HG02571 (cell line): ENCODE measurements at regions not wholly inside any gene's neighbourhood (a gene's known extent, or its start where the extent isn't known, plus 50 kb on each side); places are given as distances from the start of the nearest gene placed in this dataset.
"Not testable (repeated sequence)": the region's sequence is repeated elsewhere in the genome, so short reads cannot be mapped to it uniquely, and the experiment has no call there.

ENCODE experiments used
- ATAC-seq: cut with Tn5 transposase; IDR thresholded peaks from one replicate; pipeline ENCODE4 v1.9.1; 2021; ENCODE audit warnings: mild to moderate bottlenecking, moderate library complexity; ENCODE audit not compliant: unreplicated experiment

DNA sequence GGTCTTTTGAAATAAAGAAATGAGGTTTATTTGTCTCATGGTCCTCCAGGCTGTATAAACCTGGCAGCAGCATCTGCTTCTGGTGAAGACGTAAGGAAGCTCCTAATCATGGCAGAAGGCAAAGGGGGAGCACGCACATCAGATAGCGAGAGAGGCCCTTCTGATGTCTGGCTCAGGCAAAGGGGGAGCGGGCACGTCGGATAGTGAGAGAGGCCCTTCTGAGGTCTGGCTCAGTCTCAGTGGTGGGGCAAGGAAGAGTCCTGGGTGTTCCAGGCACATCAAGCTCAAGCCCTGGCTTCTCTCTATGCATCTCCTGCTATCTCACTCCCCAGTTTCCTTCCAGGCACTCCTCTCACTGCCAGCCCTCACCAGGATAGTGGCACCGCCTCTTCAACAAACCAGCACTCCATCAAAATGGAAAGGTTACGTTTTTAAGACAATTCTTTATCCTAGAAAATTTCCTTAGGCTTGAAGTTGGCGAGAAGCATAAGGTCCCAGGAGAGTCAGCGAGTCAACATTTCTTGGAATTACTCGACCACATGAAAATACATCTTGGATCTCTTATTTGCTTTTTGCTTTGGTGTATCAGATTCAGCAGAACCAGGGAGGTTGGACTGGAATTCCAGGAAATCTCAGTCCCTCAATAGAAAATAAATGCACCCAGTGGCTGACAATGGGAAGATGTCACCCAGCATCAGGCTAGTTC lies 189.6 kb upstream of the TMEM132C start:
- no peak for ATAC-seq

DNA sequence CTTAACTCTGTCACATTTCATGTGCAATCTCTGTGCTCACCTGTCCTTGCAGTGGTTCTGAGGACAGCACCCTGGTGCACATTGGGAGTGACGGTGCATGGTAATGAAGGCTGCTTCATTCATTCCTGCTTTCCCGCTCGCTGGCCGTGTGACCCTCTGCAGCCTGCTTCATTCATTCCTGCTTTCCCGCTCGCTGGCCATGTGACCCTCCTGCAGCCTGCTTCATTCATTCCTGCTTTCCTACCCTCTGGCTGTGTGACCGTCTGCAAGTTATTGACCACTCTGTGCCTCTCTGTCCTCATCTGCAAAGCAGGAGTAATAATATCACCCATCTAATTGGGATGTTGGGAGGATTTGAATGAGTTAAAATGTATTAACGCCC lies 189.1 kb upstream of the TMEM132C start:
- ATAC-seq, result no peak

DNA sequence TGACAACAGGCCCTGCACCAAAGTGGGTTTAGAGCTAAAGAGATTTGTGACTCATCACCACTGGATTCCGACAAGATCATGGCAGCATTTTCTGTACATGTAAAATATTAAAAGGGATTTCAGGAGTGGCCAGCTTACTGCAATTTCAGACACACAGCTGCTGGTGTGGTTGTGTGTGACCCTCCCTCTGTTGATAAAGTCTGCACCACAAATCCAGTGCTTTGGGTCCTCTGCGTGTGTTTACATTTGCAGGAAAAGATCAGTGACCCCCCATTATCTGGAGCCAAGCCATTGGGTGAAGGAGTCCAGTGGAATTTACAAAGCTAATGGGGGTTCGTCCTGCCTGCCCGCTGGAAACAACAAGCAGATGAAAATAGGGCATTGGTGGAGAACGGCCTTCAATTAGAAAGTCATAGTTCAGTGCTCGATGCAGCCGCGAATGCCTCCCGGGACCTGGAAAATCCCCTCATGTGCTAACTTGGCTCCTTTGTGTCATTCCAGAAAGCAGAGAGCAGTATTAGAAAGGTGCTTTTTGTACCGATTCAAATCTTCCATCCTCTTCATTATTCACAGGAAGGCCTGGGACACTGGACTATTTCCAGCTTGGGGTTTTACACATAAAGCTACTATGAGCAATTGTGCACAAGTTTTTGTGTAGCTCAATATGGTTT lies 188.5 kb upstream of the TMEM132C start:
- no peak for ATAC-seq

DNA sequence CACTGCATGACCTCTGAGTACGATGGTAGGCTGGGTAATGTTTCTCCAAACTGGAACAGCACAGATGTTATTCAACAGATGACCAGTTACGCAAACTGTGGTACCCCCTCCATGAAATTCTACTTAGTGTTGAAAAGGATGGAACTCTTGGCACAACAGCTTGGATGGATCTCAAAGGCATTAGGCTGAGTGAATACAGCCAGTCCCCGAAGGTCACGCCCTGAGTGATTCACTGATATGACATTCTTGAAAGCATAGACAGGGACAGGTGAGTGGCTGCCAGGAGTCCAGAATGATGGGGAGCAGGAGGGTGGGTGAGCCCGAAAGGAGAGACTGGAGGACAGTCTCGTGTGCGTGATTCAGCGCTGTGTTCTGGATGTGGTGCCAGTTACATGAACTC lies 187.5 kb upstream of the TMEM132C start:
- ATAC-seq, result no peak

DNA sequence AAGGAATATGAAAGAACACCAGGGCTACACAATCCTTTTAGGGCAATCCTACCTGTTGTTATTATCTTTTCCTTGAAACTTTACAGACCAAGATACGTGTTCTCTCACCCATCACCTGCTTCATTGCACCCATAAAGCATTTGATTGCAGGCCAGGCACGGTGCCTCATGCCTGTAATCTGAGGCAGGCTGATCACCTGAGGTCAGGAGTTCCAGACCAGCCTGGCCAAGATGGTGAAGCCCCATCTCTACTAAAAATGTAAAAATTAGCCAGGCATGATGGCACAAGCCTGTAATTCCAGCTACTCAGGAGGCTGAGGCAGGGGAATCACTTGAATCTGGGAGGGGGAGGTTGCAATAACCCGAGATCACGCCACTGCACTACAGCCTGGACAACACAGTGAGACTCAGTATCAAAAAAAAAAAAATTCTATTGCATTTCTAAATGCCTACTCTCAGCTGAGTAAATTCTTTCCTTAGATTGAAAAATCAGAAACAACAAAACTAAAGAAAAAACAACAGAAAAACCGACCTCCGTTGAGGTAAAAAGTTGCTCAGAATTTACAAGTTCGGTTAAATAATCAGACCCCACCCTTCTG lies 183.7 kb upstream of the TMEM132C start:
- no peak for ATAC-seq

DNA sequence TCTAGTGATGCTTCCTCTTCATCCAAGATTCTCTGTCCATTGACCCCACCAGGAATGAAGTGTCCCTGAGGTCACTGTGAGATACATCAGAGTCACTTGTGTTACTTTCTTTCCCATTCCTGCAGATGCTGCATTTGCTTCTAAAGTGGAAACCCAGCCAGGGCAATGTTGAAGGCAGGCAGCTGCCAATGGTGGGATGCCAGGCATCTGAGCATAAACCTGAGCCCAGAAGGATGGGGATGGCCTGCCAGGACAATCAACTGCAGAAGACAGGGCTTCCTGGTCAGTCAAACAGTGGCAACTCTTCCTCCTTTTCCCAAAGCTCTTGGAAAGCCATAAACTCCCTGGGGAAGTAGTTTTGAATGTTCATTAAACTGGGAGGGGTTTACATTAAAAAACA lies 178.0 kb upstream of the TMEM132C start:
- ATAC-seq, result no peak

DNA sequence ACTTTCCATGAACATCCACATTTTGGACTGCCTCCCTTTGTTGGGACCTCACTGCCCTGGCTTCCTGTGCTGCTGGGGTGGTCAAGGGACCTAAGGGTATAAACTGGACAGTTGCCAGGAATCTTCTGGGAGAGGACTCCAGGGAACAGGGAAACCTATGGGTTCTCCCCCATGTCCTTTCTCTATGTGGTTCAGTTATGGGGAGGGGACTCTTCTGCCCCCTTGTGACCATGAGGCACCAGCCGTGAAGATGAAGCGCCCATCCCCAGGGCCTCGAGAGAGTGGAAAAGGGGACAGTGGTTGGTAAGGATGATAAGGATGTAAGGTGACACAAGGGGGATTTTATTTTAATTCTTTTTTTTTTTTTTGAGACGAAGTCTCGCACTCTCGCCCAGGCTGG lies 177.0 kb upstream of the TMEM132C start:
- no peak for ATAC-seq

DNA sequence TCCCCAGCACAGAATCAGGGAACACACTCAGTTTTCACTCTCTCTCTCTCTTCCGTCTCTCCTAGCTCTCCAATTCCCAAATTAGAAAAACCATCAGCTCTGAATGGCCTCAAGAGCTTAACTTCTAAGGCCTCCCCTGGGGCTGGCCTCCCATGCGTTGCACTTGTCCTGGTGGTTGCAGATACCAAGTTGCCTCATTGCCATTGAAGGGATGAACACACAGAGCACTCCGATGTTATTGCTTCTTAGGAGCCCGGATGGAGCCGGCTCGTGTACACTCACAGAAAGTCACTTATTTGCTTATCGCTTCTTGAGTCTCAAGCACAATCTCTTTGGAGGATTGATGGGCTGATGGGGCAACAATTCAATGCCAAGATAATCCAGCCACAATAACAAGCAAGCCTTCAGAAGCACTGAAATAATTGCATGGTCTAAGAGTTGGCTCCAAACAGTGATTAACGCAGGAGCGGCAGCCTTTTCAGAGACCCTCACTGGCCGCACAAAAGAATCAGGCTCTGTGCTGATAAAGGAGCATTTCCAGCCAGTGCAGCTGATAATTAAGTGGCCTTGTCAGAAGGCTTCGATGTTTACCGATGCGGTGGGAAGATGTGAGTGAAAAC lies 175.8 kb upstream of the TMEM132C start:
- ATAC-seq, result no peak

DNA sequence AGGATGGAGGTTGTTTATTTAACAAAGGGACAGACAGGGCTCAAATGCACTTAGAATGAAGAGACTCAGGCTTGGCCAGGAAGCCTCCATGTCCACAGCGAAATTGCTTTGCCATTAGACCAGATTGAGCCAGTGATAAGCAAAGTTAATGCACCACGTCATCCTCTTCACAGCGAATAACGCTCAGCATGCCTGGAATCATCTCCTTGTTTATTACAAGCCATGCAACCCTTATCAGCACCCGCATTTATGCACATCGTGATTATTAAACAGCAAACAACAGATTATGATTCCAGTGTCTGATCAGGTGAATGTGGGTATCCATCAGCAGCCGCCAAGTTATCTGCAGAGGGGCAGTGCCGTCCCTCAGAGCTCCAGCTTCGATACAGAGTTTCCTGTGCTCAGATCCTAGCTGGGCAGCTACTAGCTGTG lies 175.0 kb upstream of the TMEM132C start:
- no peak for ATAC-seq

DNA sequence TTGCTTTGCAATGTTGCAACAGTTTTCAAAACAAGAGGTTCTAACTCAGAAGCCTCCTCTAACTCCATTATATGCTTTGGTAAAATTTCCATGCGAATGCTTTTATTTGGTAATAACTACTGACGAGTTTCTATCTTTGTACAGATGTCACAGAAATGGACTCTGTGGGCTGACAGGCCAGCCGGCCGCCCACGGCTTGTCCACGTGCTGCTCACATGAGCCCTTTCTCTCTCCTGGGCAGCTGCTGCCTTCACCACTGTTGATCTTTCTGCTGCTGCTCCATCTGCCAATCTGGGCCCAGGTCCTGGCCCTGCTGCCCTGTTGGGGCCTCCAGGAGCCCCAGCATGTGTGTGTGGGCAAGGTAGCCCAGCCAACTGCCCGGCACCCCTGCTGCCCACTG lies 168.2 kb upstream of the TMEM132C start:
- no peak for ATAC-seq

DNA sequence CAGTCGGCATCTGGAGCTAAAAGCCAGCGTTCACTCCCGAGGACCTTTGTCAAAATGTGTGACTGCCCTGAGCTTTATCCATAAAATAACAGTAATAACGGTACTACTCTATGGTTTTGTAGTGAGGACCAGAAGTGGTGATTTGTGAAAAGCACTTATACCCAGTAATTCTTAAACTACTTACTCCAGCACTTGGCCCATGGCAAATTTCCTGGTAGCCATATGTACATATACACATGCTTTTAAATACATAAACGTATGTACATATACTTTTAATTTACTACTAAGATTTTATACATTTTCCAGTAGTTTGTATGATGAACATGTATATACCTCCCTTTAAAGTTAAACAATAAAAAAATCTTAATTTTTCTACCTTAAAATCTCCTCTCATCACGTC lies 163.8 kb upstream of the TMEM132C start:
- no peak for ATAC-seq

DNA sequence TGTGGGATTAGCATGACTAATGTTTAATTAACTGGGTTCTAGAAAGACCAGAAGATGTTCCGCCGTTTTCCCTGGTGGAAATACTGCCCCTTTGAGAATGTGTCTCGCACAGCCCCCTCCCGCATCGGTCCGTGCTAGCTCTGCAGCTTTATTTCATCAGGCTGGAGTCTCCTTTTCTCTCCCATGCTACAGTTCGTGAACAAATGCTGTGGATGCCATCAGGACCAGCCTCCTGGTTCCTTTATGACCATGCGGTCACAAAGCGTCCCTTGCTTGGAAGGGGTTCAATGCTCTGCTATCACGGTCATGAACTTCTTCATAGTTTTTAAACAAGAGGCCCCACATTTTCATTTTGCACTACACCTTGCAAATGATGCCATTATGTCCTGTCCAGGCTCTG lies 157.7 kb upstream of the TMEM132C start:
- ATAC-seq, result no peak

DNA sequence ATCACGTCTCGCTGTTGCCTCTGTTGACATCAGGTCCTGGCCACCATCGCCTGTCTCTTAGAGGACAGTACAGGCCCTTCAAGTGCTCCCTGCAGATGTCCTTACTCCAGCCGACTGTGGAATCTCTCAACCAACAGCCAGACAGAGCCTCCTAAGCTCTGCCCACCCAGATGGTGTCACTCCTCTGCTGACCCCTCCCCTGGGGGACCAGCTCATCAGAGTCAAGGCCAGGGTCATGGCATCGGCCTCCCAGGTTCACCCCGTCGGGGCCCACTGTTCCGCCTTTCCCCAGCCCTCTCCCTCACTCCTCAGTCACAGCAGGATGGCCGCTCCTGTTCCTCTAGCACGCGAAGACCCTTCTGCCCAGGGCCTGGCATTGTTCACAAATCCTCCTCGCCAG lies 157.3 kb upstream of the TMEM132C start:
- ATAC-seq, result no peak

DNA sequence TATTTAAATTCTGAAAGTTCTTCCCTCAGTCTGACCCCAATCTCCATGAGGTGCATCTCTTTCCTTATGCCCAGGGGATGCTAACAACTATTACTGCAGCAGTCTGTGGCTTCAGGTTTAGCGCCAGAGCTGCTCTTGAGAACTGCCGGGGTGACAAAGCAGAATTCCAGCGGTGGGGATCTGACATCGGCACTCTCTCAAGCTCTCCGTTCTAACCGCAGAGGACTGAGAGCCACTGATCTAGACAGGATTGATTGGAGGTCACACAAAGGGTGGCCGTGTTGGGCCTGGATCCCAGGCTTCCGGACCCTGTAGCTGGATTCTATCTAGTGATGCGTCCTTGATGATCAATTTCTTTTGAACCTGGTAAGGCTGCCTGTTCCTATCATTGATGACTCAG lies 155.6 kb upstream of the TMEM132C start:
- no peak for ATAC-seq

DNA sequence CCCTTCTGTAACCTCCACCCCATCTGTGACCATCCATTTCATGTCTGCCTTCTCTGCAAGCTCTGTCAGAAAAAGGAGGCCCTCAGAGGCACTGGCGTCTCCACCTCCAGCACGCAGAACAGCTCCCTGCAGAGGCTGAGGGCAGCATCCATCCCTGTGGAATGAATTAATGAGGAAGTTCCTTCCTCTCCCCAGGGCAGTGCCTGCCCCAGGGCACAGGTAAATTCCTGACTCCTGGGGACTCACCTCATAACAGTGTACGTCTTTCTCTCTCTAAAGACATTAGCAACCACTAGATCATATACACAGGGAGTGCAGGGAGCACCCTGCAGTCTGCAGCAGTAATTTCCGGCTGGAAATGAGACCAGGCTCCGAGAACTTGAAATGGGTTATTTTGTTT lies 155.0 kb upstream of the TMEM132C start:
- no peak for ATAC-seq

DNA sequence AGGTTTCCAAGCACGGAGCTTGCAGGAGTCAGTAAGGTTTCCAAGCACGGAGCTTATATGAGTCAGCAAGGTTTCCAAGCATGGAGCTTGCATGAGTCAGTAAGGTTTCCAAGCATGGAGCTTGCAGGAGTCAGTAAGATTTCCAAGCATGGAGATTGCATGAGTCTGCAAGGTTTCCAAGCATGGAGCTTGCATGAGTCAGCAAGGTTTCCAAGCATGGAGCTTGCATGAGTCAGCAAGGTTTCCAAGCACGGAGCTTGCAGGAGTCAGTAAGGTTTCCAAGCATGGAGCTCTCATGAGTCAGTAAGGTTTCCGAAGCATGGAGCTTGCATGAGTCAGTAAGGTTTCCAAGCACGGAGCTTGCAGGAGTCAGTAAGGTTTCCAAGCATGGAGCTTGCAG lies 153.7 kb upstream of the TMEM132C start:
- not testable (repeated sequence) for ATAC-seq

DNA sequence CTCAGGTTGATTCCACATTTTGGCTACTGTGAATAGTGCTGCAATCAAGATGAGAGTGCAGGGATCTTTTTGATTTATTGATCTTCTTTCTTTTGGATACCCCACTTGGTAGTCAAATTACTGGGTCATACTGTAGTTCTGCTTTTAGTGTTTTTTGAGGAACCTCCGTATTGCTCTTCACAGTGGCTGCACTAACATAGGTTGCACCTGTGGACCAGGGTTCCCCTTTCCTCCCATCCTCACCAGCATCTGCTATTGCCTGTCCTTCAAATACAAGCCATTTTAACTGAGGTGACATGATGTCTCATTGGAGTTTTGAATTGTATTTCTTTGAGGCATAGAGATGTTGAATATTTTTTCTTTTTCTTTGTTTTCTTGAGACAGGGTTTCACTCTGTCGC lies 152.5 kb upstream of the TMEM132C start:
- ATAC-seq, result no peak

DNA sequence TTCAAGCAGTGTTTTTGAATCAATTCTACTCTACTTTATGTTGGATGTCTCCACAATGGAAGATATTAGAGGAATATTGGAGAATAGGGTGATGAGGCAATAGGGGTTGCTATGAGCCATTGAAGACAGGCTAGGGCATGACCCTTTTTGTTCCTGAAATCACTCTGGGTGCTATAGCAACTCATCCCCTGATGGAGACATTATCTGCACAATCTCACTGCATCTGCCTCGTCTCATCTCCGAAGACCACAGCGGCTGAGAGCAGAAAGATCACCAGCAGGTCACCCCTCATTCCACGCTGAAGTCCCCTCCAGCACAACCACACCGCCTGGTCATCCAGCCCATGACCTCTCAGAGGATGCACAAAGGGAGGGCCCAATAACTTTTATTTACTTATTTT lies 150.4 kb upstream of the TMEM132C start:
- ATAC-seq, result no peak

DNA sequence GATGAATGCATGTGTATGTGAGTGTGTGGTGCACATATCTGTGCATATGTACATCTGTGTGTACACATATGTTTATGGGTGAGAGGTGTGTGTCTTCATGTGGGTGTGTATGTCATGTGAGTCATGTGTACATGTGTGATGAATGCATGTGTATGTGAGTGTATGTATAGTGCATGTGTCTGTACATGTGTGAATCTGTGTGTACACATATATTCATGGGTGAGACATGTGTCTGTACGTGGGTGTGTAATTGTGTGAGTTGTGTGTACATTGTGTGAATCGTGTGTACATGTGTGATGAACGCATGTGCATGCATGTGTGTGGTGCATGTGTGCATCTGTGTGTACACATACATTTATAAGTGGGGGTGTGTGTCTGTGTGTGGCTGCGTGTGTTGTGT lies 146.9 kb upstream of the TMEM132C start:
- no peak for ATAC-seq

DNA sequence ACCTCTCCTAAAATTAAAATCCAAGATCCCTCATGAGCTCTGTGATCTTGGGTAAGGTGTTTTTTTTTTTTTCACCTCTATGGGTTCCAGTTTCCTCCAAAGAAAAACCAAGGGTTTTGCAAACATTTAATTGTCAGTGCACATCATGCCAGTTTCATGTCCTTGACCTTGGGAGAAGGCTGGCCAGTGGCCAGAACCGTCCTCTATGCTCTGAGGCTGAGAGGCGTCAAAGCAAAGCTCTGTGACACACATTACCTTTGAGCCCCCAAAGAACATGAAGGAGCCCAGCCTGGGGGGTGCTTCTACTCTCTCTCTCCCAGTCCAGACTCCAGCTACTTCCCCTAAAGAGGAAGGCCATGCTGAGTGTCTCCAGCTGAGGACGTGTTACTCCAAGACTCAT lies 145.5 kb upstream of the TMEM132C start:
- ATAC-seq, result no peak

DNA sequence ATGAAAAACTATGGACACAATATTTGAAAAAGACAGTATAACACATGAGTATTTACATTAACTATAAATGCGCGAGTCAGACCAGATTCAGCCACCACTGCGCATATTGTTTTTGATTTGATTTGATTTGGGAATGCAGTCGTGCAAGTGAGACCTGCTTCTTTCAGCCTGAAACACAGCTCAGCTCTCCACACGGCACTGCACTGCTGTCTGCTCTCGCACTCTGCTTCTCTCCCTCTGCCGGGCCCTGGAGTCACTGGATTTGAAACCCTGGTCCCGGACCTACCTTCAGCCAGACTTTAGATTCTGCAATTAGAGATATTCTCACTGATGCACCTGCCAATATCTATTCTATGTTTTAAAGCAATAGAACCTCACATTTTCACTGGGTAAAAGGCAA lies 143.9 kb upstream of the TMEM132C start:
- ATAC-seq, result no peak

DNA sequence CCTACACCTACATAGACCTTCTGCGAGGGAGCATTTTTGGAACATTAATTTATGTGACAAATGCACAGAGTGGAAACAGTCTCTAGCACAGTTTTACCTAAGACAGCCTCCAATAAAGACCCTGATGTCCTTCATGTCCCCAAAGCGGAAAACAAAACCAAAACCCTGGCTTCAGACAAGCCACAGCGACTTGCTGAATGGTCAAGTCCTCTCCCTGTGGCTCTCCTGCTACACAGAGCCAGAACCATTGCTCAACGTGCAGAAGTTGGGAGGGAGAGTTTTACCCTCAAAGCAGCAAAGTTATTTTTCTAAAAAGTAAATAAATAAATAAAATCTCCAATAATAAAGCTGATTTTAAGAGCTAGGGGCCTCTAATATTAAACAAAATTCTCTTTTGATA lies 135.0 kb upstream of the TMEM132C start:
- no peak for ATAC-seq
